ENCODE measurements at regions not wholly inside any gene's neighbourhood (a gene's known extent, or its start where the extent isn't known, plus 50 kb on each side); places are given as distances from the start of the nearest gene placed in this dataset.
A peak's percentile ranks its signal among the peaks of the same experiment; 100 is the strongest.

DNA sequence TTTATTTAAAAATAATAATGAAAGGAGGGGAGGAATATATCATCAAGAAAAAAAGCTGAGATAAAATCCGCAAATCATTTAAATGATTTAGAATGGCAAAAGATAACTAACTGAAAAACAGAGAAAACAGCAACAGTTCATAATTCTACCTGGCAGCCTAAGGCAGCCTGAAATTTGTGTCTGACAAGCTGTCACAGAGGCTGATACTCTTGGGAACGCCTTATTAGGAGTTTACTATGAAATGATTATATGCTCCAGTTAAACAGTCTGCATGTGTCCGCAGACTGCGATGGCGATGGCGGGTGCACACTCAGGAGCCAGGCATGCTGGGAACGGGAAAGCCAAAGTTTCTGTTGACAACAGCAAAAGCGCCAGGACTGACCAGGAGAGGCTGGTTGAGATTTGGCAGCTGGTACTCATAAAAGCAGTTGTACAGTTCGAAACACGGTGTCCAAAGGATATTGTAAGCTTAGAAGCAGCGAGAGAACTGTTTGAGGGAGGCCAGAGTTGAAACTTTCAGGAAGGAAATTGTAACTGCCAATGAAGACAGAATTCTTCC, 172.9 kb upstream of the MPPED2 start:
- Histone ChIP-seq H3K23ac (ENCODE audit: low read depth, low read length) (no peak overlapping the region), H3K4me2 (ENCODE audit: low read depth, low read length) (no peak overlapping the region), H2AFZ (replicated peaks; ENCODE audit: low read length, poor library complexity) (no peak overlapping the region), H3K14ac (replicated peaks; ENCODE audit: low read depth, low read length) (no peak overlapping the region), H3K27ac (ENCODE audit: insufficient read depth, low read length) (no peak overlapping the region), H2AK5ac (ENCODE audit: low read depth, low read length) (no peak overlapping the region), H3K56ac (ENCODE audit: extremely low read depth, insufficient read depth, low read length) (no peak overlapping the region), H2BK5ac (ENCODE audit: low read depth, low read length, poor library complexity, severe bottlenecking) (no peak overlapping the region), H2BK15ac (ENCODE audit: low read depth, low read length) (no peak overlapping the region), H3K18ac (ENCODE audit: low read depth, low read length) (no peak overlapping the region), H2BK120ac (ENCODE audit: low read depth, low read length) (0 out of 2 replicates have a peak overlapping the region, but pooled peaks have one; percentile 19), H4K91ac (ENCODE audit: insufficient read depth, low read depth, low read length) (no peak overlapping the region), H3K9ac (ENCODE audit: low read depth, low read length) (no peak overlapping the region), H2BK20ac (ENCODE audit: low read depth, low read length) (no peak overlapping the region), H4K8ac (ENCODE audit: low read depth in 2 of 2, low read length in 2 of 2) (no peak overlapping the region), H3K9me1 (ENCODE audit: insufficient read depth, low read length) (no peaks in the 10 kb centered on the region), H2AK9ac (replicated peaks; ENCODE audit: low read depth, low read length, poor library complexity) (no peak overlapping the region), H3K27me3 (ENCODE audit: control insufficient read depth, insufficient read depth, low read length) (no peaks in the 10 kb centered on the region), H4K5ac (ENCODE audit: low read depth, low read length) (no peak overlapping the region), H3K4me1 (ENCODE audit: control insufficient read depth, insufficient read depth, low read length) (no peaks in the 10 kb centered on the region), H3K4me3 (ENCODE audit: insufficient read depth, low read depth, low read length) (no peak overlapping the region), H3K36me3 (ENCODE audit: control insufficient read depth, insufficient read depth, low read length) (no peaks in the 10 kb centered on the region), H4K20me1 (ENCODE audit: insufficient read depth, low read length) (no peaks in the 10 kb centered on the region), H3K4ac (ENCODE audit: low read depth, low read length) (no peak overlapping the region), H3K9me3 (ENCODE audit: control insufficient read depth, insufficient read depth, low read length) (0 out of 2 replicates have a peak, but pooled peaks cover 2% of the 10 kb centered on the region), H3K79me1 (ENCODE audit: low read depth in 1 of 2, low read length in 2 of 2) (no peaks in the 10 kb centered on the region)
- dilution Hi-C loops (cut with HindIII; ENCODE audit: low sequenced_read_pairs, unreplicated experiment) (no loop called here), in situ Hi-C loops (cut with MboI; ENCODE audit: low sequenced_read_pairs) (no loop called here), intact Hi-C loops (cut with micrococcal nuclease) (no loop called here)
- ATAC-seq (ENCODE audit: low read depth) (no peak), DNase-seq (no peak)
- ChIA-PET POLR2A (ENCODE audit: unreplicated experiment) (no interaction called here), CTCF (no interaction called here)
- TF ChIP-seq RAD21 (IDR thresholded peaks at IDR 0.05; ENCODE audit: low read length), result no peak
- WGBS, 2 experiments (ENCODE audit: extremely low coverage in 2 of 2, insufficient read length in 1 of 2), result 31% methylated on average over 9 of the region's 11 CpGs; no CpG with 5 or more reads in 1 of the 2 experiments
- BruUV-seq (replicated peaks), result no TSS peak
